AG10803 (cell line): ENCODE measurements at regions not wholly inside any gene's neighbourhood (a gene's known extent, or its start where the extent isn't known, plus 50 kb on each side); places are given as distances from the start of the nearest gene placed in this dataset.

ENCODE experiments used
- DNase-seq: peaks from one replicate; pipeline ENCODE4 v3.0.0; 2010; ENCODE audit warnings: low read depth
- H3K4me3 ChIP-seq: 2 replicates; pipeline ENCODE4 v1.5.1; 2011; ENCODE audit warnings: mild to moderate bottlenecking, low read length, control low read depth
- TF ChIP-seq, protein P1 (sequence below): conservative IDR thresholded peaks from 2 replicates; pipeline ENCODE4 v1.5.1; 2011; ENCODE audit warnings: mild to moderate bottlenecking, low read length, control low read depth, inconsistent platforms

DNA sequence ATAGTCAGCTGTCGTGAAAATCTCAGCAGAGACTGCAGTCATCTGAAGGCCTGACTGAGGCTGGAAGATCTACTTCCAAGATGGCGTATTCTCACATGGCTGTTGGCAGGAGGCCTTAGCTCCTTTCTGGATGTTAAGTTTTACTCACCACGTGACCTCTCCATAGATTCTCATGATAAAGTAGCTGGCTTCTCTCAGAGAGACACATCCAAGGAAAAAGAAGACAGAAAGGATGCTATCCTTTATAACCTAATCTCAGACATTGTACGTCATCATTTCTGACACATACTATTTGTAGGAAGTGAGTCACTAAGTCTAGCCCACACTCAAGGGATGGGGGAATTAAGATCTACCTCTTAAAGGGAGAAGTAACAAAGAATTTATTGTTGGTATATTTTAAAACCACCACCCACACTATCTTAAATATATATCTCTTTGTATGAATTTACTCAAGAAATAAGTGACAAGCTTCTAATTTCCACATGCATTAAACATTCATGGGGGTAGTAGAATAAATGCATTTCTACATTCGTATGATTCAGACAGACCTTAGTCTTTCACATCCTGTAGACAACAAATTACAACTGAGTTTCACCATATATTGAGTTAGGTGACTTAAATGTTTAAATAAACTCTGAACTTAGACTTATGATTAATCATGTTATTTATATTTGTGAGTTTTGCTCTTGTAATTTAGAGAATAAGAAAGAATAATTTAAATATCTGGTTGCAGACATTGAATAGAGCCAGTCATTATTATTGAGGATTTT, 411.0 kb downstream of the LRIG3 start:
- no peak overlapping the region for H3K4me3 ChIP-seq
- DNase-seq = peak; percentile 18
- TF ChIP-seq, protein P1, sequence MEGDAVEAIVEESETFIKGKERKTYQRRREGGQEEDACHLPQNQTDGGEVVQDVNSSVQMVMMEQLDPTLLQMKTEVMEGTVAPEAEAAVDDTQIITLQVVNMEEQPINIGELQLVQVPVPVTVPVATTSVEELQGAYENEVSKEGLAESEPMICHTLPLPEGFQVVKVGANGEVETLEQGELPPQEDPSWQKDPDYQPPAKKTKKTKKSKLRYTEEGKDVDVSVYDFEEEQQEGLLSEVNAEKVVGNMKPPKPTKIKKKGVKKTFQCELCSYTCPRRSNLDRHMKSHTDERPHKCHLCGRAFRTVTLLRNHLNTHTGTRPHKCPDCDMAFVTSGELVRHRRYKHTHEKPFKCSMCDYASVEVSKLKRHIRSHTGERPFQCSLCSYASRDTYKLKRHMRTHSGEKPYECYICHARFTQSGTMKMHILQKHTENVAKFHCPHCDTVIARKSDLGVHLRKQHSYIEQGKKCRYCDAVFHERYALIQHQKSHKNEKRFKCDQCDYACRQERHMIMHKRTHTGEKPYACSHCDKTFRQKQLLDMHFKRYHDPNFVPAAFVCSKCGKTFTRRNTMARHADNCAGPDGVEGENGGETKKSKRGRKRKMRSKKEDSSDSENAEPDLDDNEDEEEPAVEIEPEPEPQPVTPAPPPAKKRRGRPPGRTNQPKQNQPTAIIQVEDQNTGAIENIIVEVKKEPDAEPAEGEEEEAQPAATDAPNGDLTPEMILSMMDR = no peak

DNA sequence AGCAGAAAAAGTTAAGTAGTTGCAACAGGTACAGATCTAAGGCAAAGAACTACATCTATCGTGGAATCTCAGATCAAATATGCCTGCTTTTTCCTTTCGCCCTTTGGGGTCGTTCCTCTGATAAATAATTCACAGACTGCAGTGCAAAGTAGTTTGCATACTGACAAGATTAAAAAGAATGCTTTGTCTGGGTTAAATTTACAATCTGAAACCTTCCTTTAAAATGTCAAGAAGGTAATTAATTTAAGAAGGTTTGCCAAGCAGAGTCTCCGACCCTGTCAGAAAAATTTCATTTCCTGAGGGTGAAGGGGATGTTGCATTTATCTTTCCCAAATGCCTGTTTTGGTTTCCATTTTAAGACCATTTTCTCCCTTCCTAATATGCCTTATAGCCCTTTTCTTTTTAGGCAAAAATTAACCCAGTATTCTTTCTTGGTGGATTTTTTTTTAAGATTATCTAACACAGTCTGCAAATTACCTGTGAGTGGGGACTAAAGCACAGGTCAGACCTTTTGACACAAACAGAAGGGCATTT, 406.9 kb downstream of the LRIG3 start:
- TF ChIP-seq, protein P1 = no peak
- DNase-seq = no peak
- H3K4me3 ChIP-seq = no peak overlapping the region

DNA sequence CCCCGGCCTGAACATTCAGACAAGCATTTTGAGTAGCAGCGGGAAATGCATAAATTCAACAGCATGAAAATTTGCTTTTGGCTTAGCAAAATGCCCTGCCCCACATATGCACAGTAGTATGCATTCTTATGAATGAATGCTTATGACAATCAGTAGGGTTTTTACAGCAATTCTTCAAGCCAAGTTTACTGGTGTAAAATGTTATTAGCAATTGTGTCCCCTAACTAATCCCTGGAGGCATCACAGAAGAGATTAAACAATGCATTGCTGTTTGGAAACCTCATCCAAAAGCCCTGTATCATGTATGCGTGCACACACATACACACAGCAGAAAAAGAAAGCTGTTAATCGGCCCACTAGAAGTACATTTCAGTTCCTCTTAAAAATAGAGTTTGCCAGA, 406.5 kb downstream of the LRIG3 start:
- no peak overlapping the region for H3K4me3 ChIP-seq
- TF ChIP-seq, protein P1 = no peak
- no peak for DNase-seq

DNA sequence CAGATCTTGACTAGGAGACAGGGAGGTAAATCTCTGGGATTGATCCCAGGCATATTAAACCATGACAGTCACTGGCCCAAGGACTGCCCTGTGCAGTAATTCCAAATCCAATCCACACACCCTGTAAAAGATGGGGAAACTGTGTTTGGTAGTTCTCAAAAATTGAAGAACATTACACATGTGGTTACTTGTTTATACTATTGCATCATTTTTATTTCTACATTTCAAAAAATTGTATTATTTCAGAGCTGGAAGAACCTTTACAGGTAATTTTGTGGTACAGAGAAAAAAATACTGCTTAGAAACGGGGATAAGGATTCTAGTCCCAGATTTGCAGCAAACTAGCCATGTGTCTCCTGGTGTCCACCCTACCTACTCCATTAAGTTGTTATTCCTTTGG, 400.5 kb downstream of the LRIG3 start:
- no peak overlapping the region for H3K4me3 ChIP-seq
- DNase-seq = no peak
- TF ChIP-seq, protein P1 = no peak

DNA sequence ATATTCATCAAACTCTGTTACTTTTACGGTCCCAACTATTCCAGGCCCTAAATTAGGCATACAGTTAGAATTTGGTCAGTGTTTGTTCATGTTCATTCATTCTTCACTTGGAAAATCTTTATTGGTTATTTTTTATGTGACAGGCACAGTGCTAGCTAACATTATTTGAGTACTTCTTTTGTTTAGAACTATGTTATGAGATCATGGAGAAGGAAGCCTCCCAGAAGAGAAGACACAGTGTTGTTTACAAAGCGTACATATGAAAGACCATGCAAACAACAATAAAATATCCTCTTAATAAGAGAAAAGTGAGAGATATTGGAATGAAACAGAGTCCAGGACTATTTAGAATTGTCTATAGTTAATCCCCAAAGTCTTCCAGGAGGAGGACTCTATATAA, 399.2 kb downstream of the LRIG3 start:
- no peak overlapping the region for H3K4me3 ChIP-seq
- TF ChIP-seq, protein P1 = no peak
- no peak for DNase-seq

DNA sequence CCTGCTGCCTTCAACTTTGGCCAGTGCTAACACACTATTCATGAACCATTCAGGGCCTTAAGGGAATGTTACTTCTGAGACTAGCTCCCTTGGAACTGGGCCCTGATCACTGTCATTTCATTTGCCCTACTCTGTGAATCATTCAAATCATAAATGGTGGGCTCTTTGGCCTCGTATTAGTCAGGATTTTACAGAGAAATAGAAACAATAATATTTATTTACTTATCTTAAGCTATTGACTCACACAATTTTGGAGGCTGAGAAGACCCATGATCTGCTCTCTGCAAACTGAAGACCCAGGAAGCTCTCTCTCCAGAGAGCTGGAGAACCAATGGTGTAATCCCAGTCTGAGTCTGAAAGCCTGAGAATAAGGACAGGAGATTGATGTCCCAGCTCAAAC, 398.5 kb downstream of the LRIG3 start:
- no peak for DNase-seq
- TF ChIP-seq, protein P1 = no peak

DNA sequence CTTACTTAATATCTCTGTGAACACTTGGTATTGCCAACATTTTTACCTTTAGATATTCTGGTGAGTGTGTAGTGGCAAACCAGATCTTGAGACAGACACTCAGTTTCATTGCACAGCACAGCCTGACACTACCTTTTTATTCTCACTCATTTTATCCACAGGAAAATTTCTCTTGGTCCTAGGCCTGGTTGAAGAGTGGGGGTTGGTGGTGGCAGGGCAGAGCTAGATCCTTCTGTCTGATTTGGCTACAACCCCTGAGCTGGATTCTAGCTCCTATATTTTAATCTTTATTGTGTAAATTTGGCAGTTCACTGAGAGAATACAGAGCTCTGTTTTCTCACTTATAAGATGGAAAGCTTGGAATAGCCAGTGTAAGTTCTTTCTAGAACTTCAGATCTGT, 396.9 kb downstream of the LRIG3 start:
- TF ChIP-seq, protein P1 = no peak
- no peak overlapping the region for H3K4me3 ChIP-seq
- no peak for DNase-seq

More for the DNA sequence above, 398.5 kb downstream of the LRIG3 start:
- no peak overlapping the region for H3K4me3 ChIP-seq
